H1 (cell line): ENCODE measurements at regions not wholly inside any gene's neighbourhood (a gene's known extent, or its start where the extent isn't known, plus 50 kb on each side); places are given as distances from the start of the nearest gene placed in this dataset.

Experiments
- CTCF ChIA-PET: fragments of 300-600 bp; sonication (Branson Sonifier 250); formaldehyde crosslinking; loops from one replicate; lab custom pipeline; 2021; ENCODE audit not compliant: partially characterized antibody; lab: Charles Lee
- POLR2A ChIA-PET: fragments of 300-600 bp; sonication (Branson Sonifier 250); formaldehyde crosslinking; loops from one replicate; lab custom pipeline; 2021; ENCODE audit warnings: inconsistent platforms; ENCODE audit not compliant: partially characterized antibody; lab: Charles Lee
- DNase-seq, 2 experiments: peaks; one replicate each; pipeline versions ENCODE4 v3.0.0 to v3.0.0-alpha.2; 2010 to 2022; ENCODE audit warnings: low spot score in 2 of 2, low read depth in 1 of 2, mixed read lengths in 1 of 2
- FAIRE-seq: peaks from 2 replicates; lab custom pipeline; 2011; peaks lifted over from hg19 to GRCh38; lab: Jason Lieb, UNC
- H2AFZ ChIP-seq: 2 replicates; pipeline ENCODE4 v1.8.1; 2012; ENCODE audit warnings: low read length, inconsistent platforms
- H2AK5ac ChIP-seq: 2 replicates; pipeline ENCODE4 v1.6.1; 2013; ENCODE audit warnings: low read depth, low read length
- H2BK120ac ChIP-seq: replicated peaks from 2 replicates; pipeline ENCODE3; 2013; ENCODE audit warnings: low read depth, low read length, inconsistent platforms
- H2BK12ac ChIP-seq: 2 replicates; pipeline ENCODE4 v1.6.1; 2013; ENCODE audit warnings: low read depth, low read length
- H2BK15ac ChIP-seq: 2 replicates; pipeline ENCODE4 v1.6.1; 2013; ENCODE audit warnings: low read length
- H2BK20ac ChIP-seq: 2 replicates; pipeline ENCODE4 v1.6.1; 2013; ENCODE audit warnings: low read length
- H2BK5ac ChIP-seq: 2 replicates; pipeline ENCODE4 v1.6.1; 2013; ENCODE audit warnings: low read depth, low read length
- H3K14ac ChIP-seq: 2 replicates; pipeline ENCODE4 v1.6.1; 2013; ENCODE audit warnings: inconsistent platforms; ENCODE audit not compliant: insufficient read length
- H3K18ac ChIP-seq: 2 replicates; pipeline ENCODE4 v1.6.1; 2013; ENCODE audit warnings: low read length; ENCODE audit errors: extremely low read depth
- H3K23ac ChIP-seq: 2 replicates; pipeline ENCODE4 v1.6.1; 2013; ENCODE audit warnings: inconsistent platforms; ENCODE audit not compliant: insufficient read length
- H3K23me2 ChIP-seq: 2 replicates; pipeline ENCODE4 v1.6.1; 2013; ENCODE audit warnings: low read depth, low read length
- H3K27ac ChIP-seq: 2 replicates; pipeline ENCODE4 v1.6.1; 2011; ENCODE audit warnings: low read depth, low read length, inconsistent platforms
- H3K27me3 ChIP-seq, 4 experiments: replicated peaks in 1 of 4; 1 replicate in 1 of 4; 2 replicates in 3 of 4; pipeline versions ENCODE4 v1.6.1 to v1.8.1; 2011 to 2013; ENCODE audit warnings: low read length in 3 of 4, mild to moderate bottlenecking in 3 of 4, inconsistent platforms in 2 of 4, mixed read lengths in 2 of 4, moderate library complexity in 1 of 4; ENCODE audit not compliant: control insufficient read depth in 3 of 4, insufficient read depth in 3 of 4; ENCODE audit errors: extremely low read depth in 1 of 4
- H3K36me3 ChIP-seq, 4 experiments: 2 replicates each; pipeline versions ENCODE4 v1.6.1 to v1.8.1; 2011 to 2013; ENCODE audit warnings: mild to moderate bottlenecking in 4 of 4, low read length in 3 of 4, moderate library complexity in 2 of 4, control low read depth in 1 of 4, inconsistent platforms in 1 of 4; ENCODE audit not compliant: insufficient read depth in 4 of 4, control insufficient read depth in 2 of 4
- H3K4ac ChIP-seq: replicated peaks from 2 replicates; pipeline ENCODE3; 2013; ENCODE audit warnings: low read length, low read depth, mixed read lengths, inconsistent platforms; ENCODE audit not compliant: insufficient read length
- H3K4me1 ChIP-seq, 4 experiments: replicated peaks in 1 of 4; 1 replicate in 1 of 4; 2 replicates in 3 of 4; pipeline versions ENCODE4 v1.6.1 to v1.8.1; 2011 to 2013; ENCODE audit warnings: low read length in 3 of 4, inconsistent platforms in 2 of 4, mixed read lengths in 1 of 4; ENCODE audit not compliant: insufficient read depth in 4 of 4, control insufficient read depth in 3 of 4
- H3K4me2 ChIP-seq, 2 experiments: 2 replicates each; pipeline versions ENCODE4 v1.6.1 to v1.8.1; 2011 to 2013; ENCODE audit warnings: low read depth in 2 of 2, low read length in 2 of 2, control low read depth in 1 of 2, inconsistent platforms in 1 of 2, mild to moderate bottlenecking in 1 of 2; ENCODE audit not compliant: insufficient read depth in 1 of 2
- H3K4me3 ChIP-seq, 4 experiments: fragments of 200-600, 300-600 bp in 1 of 4; sonication (generic), shearing (Covaris generic), sonication (Bioruptor Twin) in 1 of 4; 2 replicates each; pipeline versions ENCODE4 v1.5.1 to v1.8.1; 2011 to 2016; ENCODE audit warnings: low read length in 4 of 4, low read depth in 3 of 4, control low read depth in 2 of 4, inconsistent platforms in 2 of 4, mild to moderate bottlenecking in 2 of 4, mixed read lengths in 1 of 4, moderate library complexity in 1 of 4; ENCODE audit not compliant: insufficient read depth in 2 of 4; ENCODE audit errors: extremely low read depth in 1 of 4
- H3K56ac ChIP-seq: replicated peaks from 2 replicates; pipeline ENCODE3; 2013; ENCODE audit warnings: low read depth, mild to moderate bottlenecking, mixed read lengths, low read length, inconsistent platforms; ENCODE audit not compliant: insufficient read length
- H3K79me1 ChIP-seq: 2 replicates; pipeline ENCODE4 v1.6.1; 2013; ENCODE audit warnings: low read depth, low read length, control low read depth
- H3K79me2 ChIP-seq, 2 experiments: 2 replicates each; pipeline versions ENCODE4 v1.6.1 to v1.8.1; 2012 to 2013; ENCODE audit warnings: low read length in 2 of 2, mild to moderate bottlenecking in 2 of 2, inconsistent platforms in 1 of 2; ENCODE audit not compliant: insufficient read depth in 2 of 2, control insufficient read depth in 1 of 2
- H3K9ac ChIP-seq, 4 experiments: replicated peaks in 1 of 4; 1 replicate in 1 of 4; 2 replicates in 3 of 4; pipeline versions ENCODE4 v1.6.1 to v1.8.1; 2011 to 2013; ENCODE audit warnings: low read depth in 3 of 4, low read length in 3 of 4, control low read depth in 2 of 4, mild to moderate bottlenecking in 2 of 4, moderate library complexity in 2 of 4, inconsistent platforms in 1 of 4; ENCODE audit errors: extremely low read depth in 1 of 4
- H3K9me3 ChIP-seq, 2 experiments: 2 replicates each; pipeline versions ENCODE4 v1.6.1 to v1.8.1; 2012 to 2013; ENCODE audit warnings: mild to moderate bottlenecking in 2 of 2, moderate library complexity in 2 of 2, control low read depth in 1 of 2, inconsistent platforms in 1 of 2, low read depth in 1 of 2, low read length in 1 of 2, mixed read lengths in 1 of 2; ENCODE audit not compliant: insufficient read depth in 2 of 2
- H4K20me1 ChIP-seq, 2 experiments: replicated peaks in 1 of 2; 2 replicates each; pipeline versions ENCODE3 to v1.8.1; 2011 to 2013; ENCODE audit warnings: inconsistent platforms in 2 of 2, low read length in 2 of 2, mild to moderate bottlenecking in 1 of 2; ENCODE audit not compliant: insufficient read depth in 2 of 2, control insufficient read depth in 1 of 2
- H4K5ac ChIP-seq: 2 replicates; pipeline ENCODE4 v1.6.1; 2013; ENCODE audit warnings: low read length, low read depth, mixed read lengths, inconsistent platforms; ENCODE audit not compliant: insufficient read length
- H4K8ac ChIP-seq: 2 replicates; pipeline ENCODE4 v1.8.0; 2013; ENCODE audit warnings: mild to moderate bottlenecking, moderate library complexity, low read length, inconsistent platforms; ENCODE audit not compliant: insufficient read depth; ENCODE audit errors: extremely low read depth
- H4K91ac ChIP-seq: replicated peaks from 2 replicates; pipeline ENCODE3; 2013; ENCODE audit warnings: low read length, mixed read lengths, inconsistent platforms; ENCODE audit not compliant: insufficient read length
- ASH2L ChIP-seq: fragments of 200-600, 300-600 bp; sonication (generic); IDR thresholded peaks from one replicate; pipeline ENCODE4 v1.7.1; 2017; ENCODE audit warnings: low read length
- BRCA1 ChIP-seq: IDR thresholded peaks from 2 replicates; pipeline ENCODE4 v1.6.1; 2012; ENCODE audit warnings: low read depth, low read length, improper control_type of control experiment
- CHD1 ChIP-seq: IDR thresholded peaks from 2 replicates; pipeline ENCODE4 v1.6.1; 2012; ENCODE audit warnings: low read depth, low read length, improper control_type of control experiment
- CHD2 ChIP-seq: IDR thresholded peaks from 2 replicates; pipeline ENCODE4 v1.6.1; 2012; ENCODE audit warnings: low read length, improper control_type of control experiment
- EP300 ChIP-seq, 2 experiments: IDR thresholded peaks; 1 replicate in 1 of 2; 2 replicates in 1 of 2; pipeline ENCODE4 v1.6.1; 2011 to 2012; ENCODE audit warnings: low read depth in 2 of 2, low read length in 2 of 2, mild to moderate bottlenecking in 2 of 2, borderline replicate concordance in 1 of 2, inconsistent platforms in 1 of 2, moderate library complexity in 1 of 2
- GTF2F1 ChIP-seq: IDR thresholded peaks from 2 replicates; pipeline ENCODE4 v1.6.1; 2012; ENCODE audit warnings: low read depth, low read length, improper control_type of control experiment, borderline replicate concordance
- JUN ChIP-seq: IDR thresholded peaks from 2 replicates; pipeline ENCODE4 v1.6.1; 2011; ENCODE audit warnings: low read depth, mild to moderate bottlenecking, improper control_type of control experiment, low read length
- KDM1A ChIP-seq: fragments of 200-600, 300-600 bp; sonication (generic); IDR thresholded peaks from 2 replicates; pipeline ENCODE4 v1.7.1; 2016; ENCODE audit warnings: mild to moderate bottlenecking, low read length, borderline replicate concordance
- MAFK ChIP-seq: IDR thresholded peaks from 2 replicates; pipeline ENCODE4 v1.6.1; 2012; ENCODE audit warnings: low read depth, mild to moderate bottlenecking, improper control_type of control experiment, low read length
- RAD21 ChIP-seq, 2 experiments: IDR thresholded peaks in 1 of 2; conservative IDR thresholded peaks in 1 of 2; 2 replicates each; pipeline ENCODE4 v1.6.1; 2011; ENCODE audit warnings: low read depth in 2 of 2, low read length in 2 of 2, improper control_type of control experiment in 1 of 2, inconsistent platforms in 1 of 2, mild to moderate bottlenecking in 1 of 2, moderate library complexity in 1 of 2
- SRF ChIP-seq: IDR thresholded peaks from 2 replicates; pipeline ENCODE4 v1.6.1; 2011; ENCODE audit warnings: mild to moderate bottlenecking, low read depth, low read length, moderate library complexity
- TAF1 ChIP-seq: IDR thresholded peaks from 2 replicates; pipeline ENCODE4 v1.6.1; 2011; ENCODE audit warnings: mild to moderate bottlenecking, low read depth, low read length
- TAF7 ChIP-seq: optimal IDR thresholded peaks from 2 replicates; pipeline ENCODE3; 2011; ENCODE audit warnings: low read depth, mild to moderate bottlenecking, inconsistent platforms, low read length, moderate library complexity, borderline replicate concordance
- WGBS, 2 experiments: shearing (Covaris generic) in 1 of 2; methylation state at CpG; one replicate each; pipeline versions ENCODE4 v1.1.6 to v1.1.7; 2013 to 2015; ENCODE audit warnings: low lambda C conversion rate in 2 of 2, mixed read lengths in 2 of 2, inconsistent platforms in 1 of 2, low coverage in 1 of 2, missing lambda C conversion rate in 1 of 2; ENCODE audit not compliant: insufficient replicate concordance in 2 of 2, insufficient coverage in 1 of 2, insufficient read length in 1 of 2; ENCODE audit errors: extremely low coverage in 1 of 2, missing lambda C conversion rate in 1 of 2; 5-methylcytosine and 5-hydroxymethylcytosine counted together
- TF ChIP-seq, protein P1 (sequence below): IDR thresholded peaks from 2 replicates; pipeline ENCODE4 v1.6.1; 2011; ENCODE audit warnings: low read length, improper control_type of control experiment

DNA sequence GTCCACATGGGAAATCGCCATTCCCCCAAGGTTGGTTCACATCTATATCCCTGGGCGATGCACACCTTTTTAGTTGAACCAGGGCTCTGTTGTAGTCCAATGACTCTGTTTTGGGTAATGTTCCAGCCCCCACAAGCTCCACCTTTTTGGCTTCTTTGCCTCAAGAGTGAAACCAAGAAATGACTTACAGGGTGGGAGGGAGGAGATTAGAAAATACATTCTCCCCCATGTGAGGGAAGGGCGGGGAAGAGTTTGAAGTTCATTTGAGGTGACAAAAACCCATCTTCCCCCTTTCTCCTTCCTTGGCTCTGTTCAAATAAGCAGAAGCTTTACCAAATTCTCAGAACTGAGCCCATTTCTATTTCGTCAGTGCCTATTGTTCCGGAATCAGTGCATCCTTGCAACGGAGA, 82.8 kb downstream of the GATA3 start:
- POLR2A ChIA-PET = no interaction called here
- TF ChIP-seq, protein P1, sequence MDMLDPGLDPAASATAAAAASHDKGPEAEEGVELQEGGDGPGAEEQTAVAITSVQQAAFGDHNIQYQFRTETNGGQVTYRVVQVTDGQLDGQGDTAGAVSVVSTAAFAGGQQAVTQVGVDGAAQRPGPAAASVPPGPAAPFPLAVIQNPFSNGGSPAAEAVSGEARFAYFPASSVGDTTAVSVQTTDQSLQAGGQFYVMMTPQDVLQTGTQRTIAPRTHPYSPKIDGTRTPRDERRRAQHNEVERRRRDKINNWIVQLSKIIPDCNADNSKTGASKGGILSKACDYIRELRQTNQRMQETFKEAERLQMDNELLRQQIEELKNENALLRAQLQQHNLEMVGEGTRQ = no peak
- TF ChIP-seq JUN = no peak
- no peak for TF ChIP-seq TAF7
- TF ChIP-seq BRCA1 = no peak
- no peak for TF ChIP-seq SRF
- TF ChIP-seq EP300 (IDR thresholded peaks at IDR 0.05; ENCODE audit: borderline replicate concordance in 1 of 2, low read depth in 2 of 2, low read length in 2 of 2) = no peak
- no peak for TF ChIP-seq KDM1A
- no peak for TF ChIP-seq RAD21 (IDR thresholded peaks at IDR 0.05 in 1 of 2, conservative IDR thresholded peaks at IDR 0.05 in 1 of 2; ENCODE audit: low read depth in 2 of 2, low read length in 2 of 2)
- no peak for TF ChIP-seq TAF1
- no peak for TF ChIP-seq CHD2
- TF ChIP-seq ASH2L = no peak
- TF ChIP-seq MAFK = no peak
- TF ChIP-seq GTF2F1 = no peak
- no peak for TF ChIP-seq CHD1

More for the DNA sequence above, 82.8 kb downstream of the GATA3 start:
- 89% methylated on average over 6 of the region's 6 CpGs; no CpG with 5 or more reads in 1 of the 2 experiments for WGBS, 2 experiments
- Histone ChIP-seq H2AK5ac (no peak overlapping the region), H3K27ac (no peak overlapping the region), H2BK5ac (no peak overlapping the region), H4K5ac (no peak overlapping the region), H4K20me1 (no peaks in the 10 kb centered on the region), H3K4me2 (no peak overlapping the region), H4K8ac (no peak overlapping the region), H3K4me1 (no peaks in the 10 kb centered on the region), H2AFZ (peak overlapping the region; percentile 11; the same call in 1 of the 2 replicates), H3K79me1 (no peaks in the 10 kb centered on the region), H2BK120ac (no peak overlapping the region), H2BK15ac (no peak overlapping the region), H3K4ac (no peak overlapping the region), H3K14ac (no peak overlapping the region), H2BK20ac (no peak overlapping the region), H3K9me3 (no peaks in the 10 kb centered on the region), H3K18ac (no peak overlapping the region), H3K36me3 (no peaks in the 10 kb centered on the region), H3K79me2 (no peaks in the 10 kb centered on the region), H3K23ac (no peak overlapping the region), H3K27me3 (no peaks in the 10 kb centered on the region), H3K23me2 (no peaks in the 10 kb centered on the region), H4K91ac (no peak overlapping the region), H3K4me3 (no peak overlapping the region), H3K56ac (no peak overlapping the region), H3K9ac (no peak overlapping the region; a peak in 1 of 7 replicates), H2BK12ac (0 out of 2 replicates have a peak overlapping the region, but pooled peaks have one; percentile 14)
- no peak for FAIRE-seq
- no peak for DNase-seq
- CTCF ChIA-PET = interaction anchor here (0.5 kb wide), 1 partner anchor 83 kb away, joined by 3 read pairs; the partner anchor contains the start of gene GATA3
